ENCODE measurements at regions not wholly inside any gene's neighbourhood (a gene's known extent, or its start where the extent isn't known, plus 50 kb on each side); places are given as distances from the start of the nearest gene placed in this dataset.

DNA sequence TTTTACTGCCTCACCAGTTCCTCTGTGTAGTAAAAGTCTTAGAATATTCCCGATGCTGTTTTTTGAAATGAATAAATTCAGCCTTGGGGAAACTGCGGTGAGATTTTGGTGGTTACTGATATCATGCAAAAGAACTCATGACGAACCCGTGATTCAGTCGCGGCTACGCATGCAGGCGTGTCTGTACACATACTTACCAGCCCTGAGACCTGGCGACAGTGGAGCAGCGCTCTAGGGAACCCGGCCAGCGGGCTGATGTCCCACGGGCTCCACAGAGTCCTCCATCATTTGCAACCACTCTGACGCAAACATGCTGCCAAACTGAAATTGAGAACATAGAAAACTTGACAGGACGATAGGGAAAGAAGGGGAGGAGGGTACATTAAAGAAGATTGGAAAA, 315.6 kb upstream of the DAB2 start:
- no peak overlapping the region for H3K27ac ChIP-seq (ENCODE audit: low read depth, low read length)
- H3K18ac ChIP-seq (ENCODE audit: low read length), result no peak overlapping the region
- H4K8ac ChIP-seq (ENCODE audit: low read depth, low read length), result no peak overlapping the region
- H3K9ac ChIP-seq (ENCODE audit: low read length), result no peak overlapping the region
- H3K4me2 ChIP-seq (ENCODE audit: low read length), result no peak overlapping the region
- no peak overlapping the region for H2BK120ac ChIP-seq (ENCODE audit: low read depth, low read length)
- H2AK5ac ChIP-seq (ENCODE audit: low read length), result no peak overlapping the region
- H3K4me1 ChIP-seq (ENCODE audit: control insufficient read depth, low read depth, low read length), result no peaks in the 10 kb centered on the region
- H3K27me3 ChIP-seq (ENCODE audit: insufficient read depth, low read length, poor library complexity), result no peaks in the 10 kb centered on the region
- H3K4me3 ChIP-seq (ENCODE audit: low read length), result no peak overlapping the region
- no peak for DNase-seq
- H3K56ac ChIP-seq (ENCODE audit: low read length), result no peak overlapping the region
- no peak overlapping the region for H4K5ac ChIP-seq (ENCODE audit: low read length)
- H2BK15ac ChIP-seq (replicated peaks; ENCODE audit: low read depth), result no peak overlapping the region
- WGBS (ENCODE audit: extremely low coverage, insufficient coverage, low lambda C conversion rate), result no CpG with 5 or more reads among the region's 15 CpGs
- H2BK5ac ChIP-seq (ENCODE audit: low read length), result no peak overlapping the region
- no peak overlapping the region for H3K23ac ChIP-seq (ENCODE audit: low read length)
- no peak overlapping the region for H3K4ac ChIP-seq (ENCODE audit: low read depth, low read length)
- no peaks in the 10 kb centered on the region for H3K79me1 ChIP-seq (ENCODE audit: low read length)
- no peaks in the 10 kb centered on the region for H3K79me2 ChIP-seq (ENCODE audit: control insufficient read depth, insufficient read depth, low read length)
- H3K36me3 ChIP-seq (ENCODE audit: control insufficient read depth, insufficient read depth, low read length), result no peaks in the 10 kb centered on the region

- Histone ChIP-seq H4K5ac (ENCODE audit: low read length) (no peak overlapping the region), H3K79me1 (ENCODE audit: low read length) (no peaks in the 10 kb centered on the region)
Observed at GRCh38 chr5:39732166-39732565, 307.4 kb upstream of the DAB2 start.

DNA sequence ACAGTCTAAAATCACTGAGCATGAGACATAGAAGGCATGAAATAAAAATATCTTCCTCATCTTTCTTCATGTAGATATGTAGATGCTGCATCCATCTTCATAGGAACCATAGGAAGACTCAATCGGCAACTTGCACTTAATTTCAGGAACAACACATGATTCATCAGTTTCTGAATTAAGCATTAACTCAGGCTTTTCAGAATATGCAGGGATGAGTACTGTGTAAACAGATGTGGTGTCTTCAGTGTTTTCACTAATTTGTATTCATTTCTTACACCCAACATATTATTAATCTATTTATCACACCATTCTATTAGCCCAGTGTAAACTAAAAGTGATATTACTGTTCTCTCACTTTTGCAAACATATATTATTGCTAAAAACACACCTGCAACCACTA, 305.9 kb upstream of the DAB2 start:
- Histone ChIP-seq H3K4me3 (ENCODE audit: low read length) (no peak overlapping the region), H4K5ac (ENCODE audit: low read length) (no peak overlapping the region), H3K27me3 (ENCODE audit: insufficient read depth, low read length, poor library complexity) (no peaks in the 10 kb centered on the region), H3K4me1 (ENCODE audit: control insufficient read depth, low read depth, low read length) (no peaks in the 10 kb centered on the region), H3K4ac (ENCODE audit: low read depth, low read length) (no peak overlapping the region), H3K9ac (ENCODE audit: low read length) (no peak overlapping the region), H2AK5ac (ENCODE audit: low read length) (no peak overlapping the region), H3K18ac (ENCODE audit: low read length) (no peak overlapping the region), H3K79me1 (ENCODE audit: low read length) (no peaks in the 10 kb centered on the region), H3K79me2 (ENCODE audit: control insufficient read depth, insufficient read depth, low read length) (no peaks in the 10 kb centered on the region), H3K23ac (ENCODE audit: low read length) (no peak overlapping the region), H2BK15ac (replicated peaks; ENCODE audit: low read depth) (no peak overlapping the region), H2BK120ac (ENCODE audit: low read depth, low read length) (no peak overlapping the region), H2BK5ac (ENCODE audit: low read length) (no peak overlapping the region), H3K56ac (ENCODE audit: low read length) (no peak overlapping the region), H3K4me2 (ENCODE audit: low read length) (no peak overlapping the region), H4K8ac (ENCODE audit: low read depth, low read length) (no peak overlapping the region), H3K36me3 (ENCODE audit: control insufficient read depth, insufficient read depth, low read length) (no peaks in the 10 kb centered on the region), H3K27ac (ENCODE audit: low read depth, low read length) (no peak overlapping the region)
- WGBS (ENCODE audit: extremely low coverage, insufficient coverage, low lambda C conversion rate), result no CpG with 5 or more reads among the region's 1 CpG
- DNase-seq, result no peak

More at GRCh38 chr5:39732166-39732565, 307.4 kb upstream of the DAB2 start:
- Histone ChIP-seq H3K9ac (ENCODE audit: low read length) (no peak overlapping the region), H3K4me2 (ENCODE audit: low read length) (no peak overlapping the region), H3K27ac (ENCODE audit: low read depth, low read length) (no peak overlapping the region), H4K8ac (ENCODE audit: low read depth, low read length) (no peak overlapping the region), H3K4me1 (ENCODE audit: control insufficient read depth, low read depth, low read length) (no peaks in the 10 kb centered on the region), H3K79me2 (ENCODE audit: control insufficient read depth, insufficient read depth, low read length) (no peaks in the 10 kb centered on the region), H2BK120ac (ENCODE audit: low read depth, low read length) (no peak overlapping the region), H2BK15ac (replicated peaks; ENCODE audit: low read depth) (no peak overlapping the region), H3K36me3 (ENCODE audit: control insufficient read depth, insufficient read depth, low read length) (no peaks in the 10 kb centered on the region), H3K4ac (ENCODE audit: low read depth, low read length) (no peak overlapping the region), H3K56ac (ENCODE audit: low read length) (no peak overlapping the region), H3K27me3 (ENCODE audit: insufficient read depth, low read length, poor library complexity) (no peaks in the 10 kb centered on the region), H3K4me3 (ENCODE audit: low read length) (no peak overlapping the region), H3K18ac (ENCODE audit: low read length) (no peak overlapping the region), H2BK5ac (ENCODE audit: low read length) (no peak overlapping the region), H2AK5ac (ENCODE audit: low read length) (no peak overlapping the region), H3K23ac (ENCODE audit: low read length) (no peak overlapping the region)
- no peak for DNase-seq
- WGBS (ENCODE audit: extremely low coverage, insufficient coverage, low lambda C conversion rate), result no CpG with 5 or more reads among the region's 5 CpGs

GRCh38 chr5:39730006-39730405, 305.2 kb upstream of the DAB2 start:
- Histone ChIP-seq H3K9ac (ENCODE audit: low read length) (no peak overlapping the region), H3K27me3 (ENCODE audit: insufficient read depth, low read length, poor library complexity) (no peaks in the 10 kb centered on the region), H2AK5ac (ENCODE audit: low read length) (no peak overlapping the region), H3K79me1 (ENCODE audit: low read length) (no peaks in the 10 kb centered on the region), H2BK5ac (ENCODE audit: low read length) (no peak overlapping the region), H3K23ac (ENCODE audit: low read length) (no peak overlapping the region), H3K4me3 (ENCODE audit: low read length) (no peak overlapping the region), H3K4me1 (ENCODE audit: control insufficient read depth, low read depth, low read length) (no peaks in the 10 kb centered on the region), H3K18ac (ENCODE audit: low read length) (no peak overlapping the region), H3K4me2 (ENCODE audit: low read length) (no peak overlapping the region), H3K4ac (ENCODE audit: low read depth, low read length) (no peak overlapping the region), H2BK15ac (replicated peaks; ENCODE audit: low read depth) (no peak overlapping the region), H3K79me2 (ENCODE audit: control insufficient read depth, insufficient read depth, low read length) (no peaks in the 10 kb centered on the region), H3K36me3 (ENCODE audit: control insufficient read depth, insufficient read depth, low read length) (no peaks in the 10 kb centered on the region), H3K56ac (ENCODE audit: low read length) (no peak overlapping the region), H4K5ac (ENCODE audit: low read length) (no peak overlapping the region), H2BK120ac (ENCODE audit: low read depth, low read length) (no peak overlapping the region), H3K27ac (ENCODE audit: low read depth, low read length) (no peak overlapping the region), H4K8ac (ENCODE audit: low read depth, low read length) (no peak overlapping the region)
- no CpG with 5 or more reads among the region's 2 CpGs for whole genome bisulfite sequencing (ENCODE audit: extremely low coverage, insufficient coverage, low lambda C conversion rate)
- DNase-seq, result no peak

DNA sequence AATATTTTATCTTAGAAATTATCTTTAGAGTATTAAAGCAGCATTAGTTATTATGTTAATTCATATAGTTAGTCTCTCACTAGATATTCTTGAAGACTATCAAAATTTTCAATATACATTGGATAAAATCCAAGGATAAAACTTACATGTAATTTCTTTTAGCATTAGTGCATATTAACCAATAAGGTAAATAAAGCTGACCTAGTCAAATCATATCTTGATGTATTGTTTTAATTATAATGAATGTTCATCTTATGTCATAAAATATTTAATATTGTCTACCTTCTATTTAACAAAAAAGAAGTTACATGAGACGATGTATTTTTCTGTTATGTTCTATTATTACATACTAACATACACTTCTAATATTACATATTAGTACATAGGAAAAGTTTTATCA, 301.7 kb upstream of the DAB2 start:
- H3K79me2 ChIP-seq (ENCODE audit: control insufficient read depth, insufficient read depth, low read length), result no peaks in the 10 kb centered on the region
- no peaks in the 10 kb centered on the region for H3K27me3 ChIP-seq (ENCODE audit: insufficient read depth, low read length, poor library complexity)
- WGBS (ENCODE audit: extremely low coverage, insufficient coverage, low lambda C conversion rate), result no CpG with 5 or more reads among the region's 1 CpG
- H3K36me3 ChIP-seq (ENCODE audit: control insufficient read depth, insufficient read depth, low read length), result no peaks in the 10 kb centered on the region
- H3K23ac ChIP-seq (ENCODE audit: low read length), result no peak overlapping the region
- H3K56ac ChIP-seq (ENCODE audit: low read length), result no peak overlapping the region
- no peak overlapping the region for H2BK5ac ChIP-seq (ENCODE audit: low read length)
- H3K79me1 ChIP-seq (ENCODE audit: low read length), result no peaks in the 10 kb centered on the region
- H3K4me1 ChIP-seq (ENCODE audit: control insufficient read depth, low read depth, low read length), result no peaks in the 10 kb centered on the region
- no peak for DNase-seq
- H4K5ac ChIP-seq (ENCODE audit: low read length), result no peak overlapping the region
- no peak overlapping the region for H3K18ac ChIP-seq (ENCODE audit: low read length)
- H3K4me2 ChIP-seq (ENCODE audit: low read length), result no peak overlapping the region
- no peak overlapping the region for H2AK5ac ChIP-seq (ENCODE audit: low read length)
- no peak overlapping the region for H3K27ac ChIP-seq (ENCODE audit: low read depth, low read length)
- H4K8ac ChIP-seq (ENCODE audit: low read depth, low read length), result no peak overlapping the region
- H2BK120ac ChIP-seq (ENCODE audit: low read depth, low read length), result no peak overlapping the region
- H3K4me3 ChIP-seq (ENCODE audit: low read length), result no peak overlapping the region
- H3K4ac ChIP-seq (ENCODE audit: low read depth, low read length), result no peak overlapping the region
- H3K9ac ChIP-seq (ENCODE audit: low read length), result no peak overlapping the region
- H2BK15ac ChIP-seq (replicated peaks; ENCODE audit: low read depth), result no peak overlapping the region

GRCh38 chr5:39721394-39721793, 296.6 kb upstream of the DAB2 start:
- no CpG with 5 or more reads among the region's 30 CpGs for WGBS (ENCODE audit: extremely low coverage, insufficient coverage, low lambda C conversion rate)
- Histone ChIP-seq H3K27ac (ENCODE audit: low read depth, low read length) (no peak overlapping the region), H2AK5ac (ENCODE audit: low read length) (no peak overlapping the region), H3K4ac (ENCODE audit: low read depth, low read length) (no peak overlapping the region), H3K4me3 (ENCODE audit: low read length) (no peak overlapping the region), H3K79me1 (ENCODE audit: low read length) (no peaks in the 10 kb centered on the region), H3K9ac (ENCODE audit: low read length) (no peak overlapping the region), H4K8ac (ENCODE audit: low read depth, low read length) (no peak overlapping the region), H4K5ac (ENCODE audit: low read length) (no peak overlapping the region), H3K18ac (ENCODE audit: low read length) (no peak overlapping the region), H2BK15ac (replicated peaks; ENCODE audit: low read depth) (no peak overlapping the region), H2BK120ac (ENCODE audit: low read depth, low read length) (no peak overlapping the region), H3K36me3 (ENCODE audit: control insufficient read depth, insufficient read depth, low read length) (no peaks in the 10 kb centered on the region), H3K4me2 (ENCODE audit: low read length) (no peak overlapping the region), H3K79me2 (ENCODE audit: control insufficient read depth, insufficient read depth, low read length) (no peaks in the 10 kb centered on the region), H3K23ac (ENCODE audit: low read length) (no peak overlapping the region), H3K56ac (ENCODE audit: low read length) (no peak overlapping the region), H2BK5ac (ENCODE audit: low read length) (no peak overlapping the region), H3K27me3 (ENCODE audit: insufficient read depth, low read length, poor library complexity) (no peaks in the 10 kb centered on the region), H3K4me1 (ENCODE audit: control insufficient read depth, low read depth, low read length) (no peaks in the 10 kb centered on the region)
- DNase-seq, result no peak
